GM12891 (cell line): ENCODE measurements at regions not wholly inside any gene's neighbourhood (a gene's known extent, or its start where the extent isn't known, plus 50 kb on each side); places are given as distances from the start of the nearest gene placed in this dataset.

Experiments
- PAX5 ChIP-seq: IDR thresholded peaks from 2 replicates; pipeline ENCODE4 v1.6.1; 2011; ENCODE audit warnings: low read length, moderate library complexity, mild to moderate bottlenecking; ENCODE audit not compliant: insufficient read depth, severe bottlenecking
- POLR2AphosphoS5 ChIP-seq: IDR thresholded peaks from 2 replicates; pipeline ENCODE4 v1.6.1; 2011; ENCODE audit warnings: low read depth, low read length, control low read depth

DNA sequence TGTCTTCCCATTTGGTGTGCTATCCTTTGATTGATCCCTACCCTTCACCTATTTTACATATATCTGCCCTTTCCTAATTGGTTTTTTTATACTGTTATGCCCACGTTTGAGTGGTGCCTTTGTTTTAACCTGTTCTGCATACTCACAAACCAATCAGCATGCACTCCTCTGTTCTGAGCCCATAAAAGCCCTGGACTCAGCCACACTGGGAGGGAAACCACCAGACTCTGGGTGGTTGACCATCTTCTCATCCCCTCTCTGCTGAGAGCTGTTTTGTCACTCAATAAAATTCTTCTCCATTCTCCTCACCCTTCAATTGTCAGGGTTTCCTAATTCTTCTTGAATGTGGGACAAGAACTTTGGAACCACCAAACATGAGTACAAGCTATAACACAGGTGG lies 989.8 kb downstream of the ADGRL2 start:
- TF ChIP-seq PAX5 (no peak), POLR2AphosphoS5 (no peak)
